GM10248 (cell line): ENCODE measurements at regions not wholly inside any gene's neighbourhood (a gene's known extent, or its start where the extent isn't known, plus 50 kb on each side); places are given as distances from the start of the nearest gene placed in this dataset.
A peak's percentile ranks its signal among the peaks of the same experiment; 100 is the strongest.
"Not testable (repeated sequence)": the region's sequence is repeated elsewhere in the genome, so short reads cannot be mapped to it uniquely, and the experiment has no call there.

Source experiments
- CTCF ChIA-PET: fragments of 300-600 bp; sonication (Branson Sonifier 250); formaldehyde crosslinking; extraction: SDS; loops from one replicate; lab custom pipeline; 2021; ENCODE audit warnings: antibody characterized with exemption; lab: Yijun Ruan, JAX
- POLR2A ChIA-PET: fragments of 350-650 bp; sonication (Branson Sonifier 250); formaldehyde crosslinking; extraction: SDS; loops from one replicate; lab custom pipeline; 2020; ENCODE audit warnings: antibody characterized with exemption; lab: Yijun Ruan, JAX
- DNase-seq: peaks from one replicate; pipeline ENCODE4 v3.0.0; 2012; ENCODE audit errors: extremely low spot score
- TF ChIP-seq, protein P1 (sequence below): IDR thresholded peaks from 2 replicates; pipeline ENCODE4 v1.5.1; 2012; ENCODE audit warnings: mild to moderate bottlenecking, low read depth; ENCODE audit errors: extremely low read depth, missing control alignments, control extremely low read depth

DNA sequence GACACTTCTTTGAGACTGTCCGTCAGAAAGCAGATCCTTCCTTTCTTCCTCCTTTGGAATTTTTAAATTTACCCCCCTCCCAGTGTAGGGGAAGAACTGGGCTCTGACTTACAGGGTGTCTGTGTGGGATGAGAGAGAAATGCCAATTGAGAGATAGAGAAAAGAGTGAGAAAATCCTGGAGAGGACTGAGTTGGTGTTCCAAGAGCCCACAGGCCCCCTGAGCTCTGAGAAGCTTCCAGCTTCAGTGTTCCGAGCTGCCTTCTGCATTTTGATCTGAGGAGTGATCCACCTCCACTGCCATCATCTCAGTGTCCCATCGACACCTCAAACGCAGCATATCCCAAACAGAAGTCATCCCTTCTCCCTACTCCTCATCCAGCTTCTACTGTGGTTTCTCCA is 70.7 kb upstream of the GRK3 start:
- CTCF ChIA-PET, result interaction anchor here (1.3 kb wide), 1 partner anchor 12 kb away, joined by 3 read pairs; no protein-coding TSS in a partner anchor
- TF ChIP-seq, protein P1, sequence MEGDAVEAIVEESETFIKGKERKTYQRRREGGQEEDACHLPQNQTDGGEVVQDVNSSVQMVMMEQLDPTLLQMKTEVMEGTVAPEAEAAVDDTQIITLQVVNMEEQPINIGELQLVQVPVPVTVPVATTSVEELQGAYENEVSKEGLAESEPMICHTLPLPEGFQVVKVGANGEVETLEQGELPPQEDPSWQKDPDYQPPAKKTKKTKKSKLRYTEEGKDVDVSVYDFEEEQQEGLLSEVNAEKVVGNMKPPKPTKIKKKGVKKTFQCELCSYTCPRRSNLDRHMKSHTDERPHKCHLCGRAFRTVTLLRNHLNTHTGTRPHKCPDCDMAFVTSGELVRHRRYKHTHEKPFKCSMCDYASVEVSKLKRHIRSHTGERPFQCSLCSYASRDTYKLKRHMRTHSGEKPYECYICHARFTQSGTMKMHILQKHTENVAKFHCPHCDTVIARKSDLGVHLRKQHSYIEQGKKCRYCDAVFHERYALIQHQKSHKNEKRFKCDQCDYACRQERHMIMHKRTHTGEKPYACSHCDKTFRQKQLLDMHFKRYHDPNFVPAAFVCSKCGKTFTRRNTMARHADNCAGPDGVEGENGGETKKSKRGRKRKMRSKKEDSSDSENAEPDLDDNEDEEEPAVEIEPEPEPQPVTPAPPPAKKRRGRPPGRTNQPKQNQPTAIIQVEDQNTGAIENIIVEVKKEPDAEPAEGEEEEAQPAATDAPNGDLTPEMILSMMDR, result no peak
- POLR2A ChIA-PET, result no interaction called here
- DNase-seq, result no peak

DNA sequence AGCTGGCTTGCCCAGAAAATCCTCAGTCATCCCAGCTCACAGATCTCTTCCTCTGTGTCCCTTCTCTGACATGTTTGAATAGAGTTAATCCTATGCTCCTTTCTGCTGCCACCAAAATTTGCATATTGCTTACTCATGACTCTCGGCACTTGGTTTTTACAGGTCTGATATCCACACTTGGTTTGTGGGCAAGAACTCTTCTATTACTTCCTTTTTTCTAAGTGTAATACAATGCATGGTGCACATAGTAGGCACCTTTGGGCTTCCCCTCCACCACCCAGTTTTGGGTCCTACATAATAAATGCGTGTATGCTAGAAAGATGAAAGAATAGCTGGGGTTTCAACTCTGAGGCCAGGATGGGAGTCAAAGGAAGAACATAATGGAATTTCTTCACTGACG is 69.7 kb upstream of the GRK3 start:
- POLR2A ChIA-PET, result interaction anchor here (0.6 kb wide), 1 partner anchor 49 kb away, joined by 3 read pairs; no protein-coding TSS in a partner anchor
- TF ChIP-seq, protein P1, result no peak
- peak; percentile 56 for DNase-seq

DNA sequence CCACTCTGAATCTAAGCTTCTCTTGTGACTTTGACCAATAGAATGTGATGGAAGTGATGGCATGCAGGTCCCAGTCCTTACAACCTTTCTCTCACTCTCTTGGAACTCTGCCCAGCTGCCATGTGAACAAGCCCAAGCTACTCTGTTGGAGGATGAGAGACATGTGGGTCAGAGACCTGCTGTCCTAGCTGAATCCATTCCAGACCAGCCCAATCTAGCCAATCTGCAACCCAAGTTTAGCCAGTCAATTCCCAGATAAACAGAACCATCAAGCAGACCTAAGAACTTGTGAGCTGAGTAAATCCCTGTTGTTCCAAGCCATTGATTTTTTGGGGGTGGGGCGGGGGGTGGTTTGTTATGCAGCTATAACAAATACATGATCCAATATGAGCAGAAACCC is 69.2 kb upstream of the GRK3 start:
- no peak for DNase-seq
- ChIA-PET CTCF (interaction anchor here (1.3 to 1.8 kb wide), 2 partner anchors 10 to 872 kb away, joined by 3 to 6 read pairs; no protein-coding TSS in a partner anchor), POLR2A (interaction anchor here (0.6 kb wide), 1 partner anchor 49 kb away, joined by 3 read pairs; no protein-coding TSS in a partner anchor)
- TF ChIP-seq, protein P1, result no peak

More for the DNA sequence above, 69.7 kb upstream of the GRK3 start:
- CTCF ChIA-PET, result interaction anchor here (1.3 to 1.8 kb wide), 2 partner anchors 10 to 13 kb away, joined by 3 to 6 read pairs; no protein-coding TSS in a partner anchor

DNA sequence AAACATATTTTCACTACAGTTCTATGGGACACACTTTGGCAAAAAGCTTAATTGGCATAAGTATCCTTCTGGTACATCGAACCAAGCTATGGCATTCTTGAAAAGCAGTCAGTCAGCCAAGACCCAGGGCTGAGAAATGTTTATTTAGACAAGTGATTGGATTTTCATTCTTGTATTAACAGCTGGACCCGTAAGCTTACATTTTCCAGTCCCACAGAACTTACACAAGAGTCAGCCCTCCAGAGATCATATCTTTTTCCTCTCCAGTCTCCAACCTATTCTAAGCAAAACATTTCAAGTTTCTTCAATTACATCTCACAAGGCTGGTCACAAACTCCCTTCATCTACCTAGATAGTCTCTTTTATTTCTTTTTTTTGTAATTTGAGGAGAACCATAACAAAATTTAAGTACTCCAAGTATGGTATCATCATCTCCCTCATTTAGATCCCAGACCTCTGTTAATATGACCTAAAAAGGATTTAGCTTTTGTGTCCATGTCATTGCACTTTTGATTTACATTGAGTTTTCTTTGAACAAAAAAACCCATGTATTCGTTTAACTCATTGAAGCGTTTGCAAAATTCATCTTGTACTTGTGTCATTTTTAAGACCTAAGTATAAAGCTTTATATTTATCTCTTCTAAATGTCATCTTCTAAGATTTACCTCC is 67.9 kb upstream of the GRK3 start:
- TF ChIP-seq, protein P1, result no peak
- POLR2A ChIA-PET, result no interaction called here
- no peak for DNase-seq
- CTCF ChIA-PET, result interaction anchor here (1.0 to 1.3 kb wide), 3 partner anchors 208 to 870 kb away, joined by 3 read pairs; no protein-coding TSS in a partner anchor

DNA sequence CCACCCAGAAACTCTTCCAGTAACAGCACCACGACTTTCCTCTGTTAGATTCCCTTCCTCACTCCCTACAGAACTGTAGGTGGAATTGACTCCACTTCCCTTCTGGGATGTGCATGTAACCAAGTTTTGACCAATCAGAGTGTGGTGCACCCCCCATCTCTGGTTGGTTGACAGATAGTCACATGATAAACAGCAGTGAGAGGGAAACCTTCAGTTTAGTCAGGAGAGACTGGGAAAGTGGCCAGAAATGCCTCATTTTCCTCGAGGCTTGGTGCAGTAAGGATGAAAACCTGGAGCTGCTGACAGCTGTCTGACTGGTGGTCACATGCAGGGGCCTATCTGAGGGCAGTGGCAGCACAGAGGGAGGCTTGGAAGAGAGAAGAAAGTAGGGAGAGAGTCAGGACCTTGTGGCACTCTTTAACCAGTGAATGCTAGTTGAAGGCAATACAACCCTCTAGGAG is 67.3 kb upstream of the GRK3 start:
- ChIA-PET CTCF (interaction anchor here (1.3 kb wide), 1 partner anchor 207 kb away, joined by 3 read pairs; no protein-coding TSS in a partner anchor), POLR2A (no interaction called here)
- TF ChIP-seq, protein P1, result no peak
- no peak for DNase-seq

DNA sequence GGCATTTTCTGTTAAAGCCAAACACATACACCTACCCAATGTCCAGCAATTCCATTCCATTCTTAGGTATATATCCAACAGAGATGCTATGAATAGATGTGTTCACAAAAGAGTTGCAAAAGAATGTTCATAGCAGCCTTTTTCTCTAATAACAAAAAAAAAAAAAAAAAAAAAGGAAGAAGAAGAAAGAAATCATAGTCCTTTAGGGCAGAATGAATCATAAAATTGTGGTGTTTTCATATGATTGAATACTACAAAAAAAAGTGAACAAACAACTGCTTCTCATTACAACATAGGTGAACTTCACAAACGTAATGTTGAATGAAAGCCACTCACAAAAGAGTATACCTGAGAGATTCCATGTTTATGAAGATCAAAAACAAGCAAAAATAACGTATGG is 66.8 kb upstream of the GRK3 start:
- TF ChIP-seq, protein P1, result no peak
- ChIA-PET POLR2A (no interaction called here), CTCF (no interaction called here)
- no peak for DNase-seq

DNA sequence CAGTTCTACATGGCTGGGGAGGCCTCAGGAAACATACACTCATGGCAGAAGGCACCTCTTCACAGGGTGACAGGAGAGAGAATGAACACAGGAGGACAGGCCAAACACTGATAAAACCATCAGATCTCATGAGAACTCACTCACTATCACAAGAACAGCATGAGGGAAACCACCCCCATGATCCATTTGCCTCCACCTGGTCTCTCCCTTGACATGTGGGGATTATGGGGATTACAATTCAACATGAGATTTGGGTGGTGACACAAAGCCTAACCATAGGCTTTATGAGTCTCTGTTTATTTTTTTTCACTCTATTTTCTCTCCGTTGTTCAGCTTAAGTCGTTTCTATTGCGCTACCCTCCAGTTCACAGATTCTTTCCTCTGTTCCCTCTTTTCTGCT is 63.8 kb upstream of the GRK3 start:
- POLR2A ChIA-PET, CTCF ChIA-PET, DNase-seq: not testable (repeated sequence)

DNA sequence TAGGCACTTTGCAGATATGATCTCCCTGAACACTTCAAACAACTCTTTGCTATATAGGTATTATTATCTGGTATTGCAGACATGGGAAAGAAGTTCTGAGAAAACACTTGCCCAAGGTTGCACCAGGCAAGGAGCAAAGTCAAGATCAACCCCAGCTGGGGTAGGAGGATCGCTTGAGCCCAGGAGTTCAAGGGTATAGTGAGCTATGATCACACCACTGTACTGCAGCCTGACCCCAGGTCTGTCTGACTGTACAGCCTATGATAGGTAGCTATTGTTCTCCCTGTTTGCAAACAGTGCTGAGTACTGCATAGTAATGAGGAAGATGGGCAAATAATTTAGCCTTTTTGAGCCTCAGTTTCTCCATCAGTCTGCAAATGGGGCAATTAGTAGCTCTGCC is 60.5 kb upstream of the GRK3 start:
- DNase-seq, CTCF ChIA-PET, POLR2A ChIA-PET: not testable (repeated sequence)
